Natural killer cell (primary cell): ENCODE measurements at regions not wholly inside any gene's neighbourhood (a gene's known extent, or its start where the extent isn't known, plus 50 kb on each side); places are given as distances from the start of the nearest gene placed in this dataset.

Experiments used
- ATAC-seq, 3 donors: fragments of 150-1000 bp in 2 of 3; fragments of 200-7000 bp in 1 of 3; cut with Tn5 transposase; 1 replicate in 1 of 3; 2 replicates in 2 of 3; pipeline ENCODE4 v1.10.0; 2021; ENCODE audit warnings: mild to moderate bottlenecking in 2 of 3, moderate library complexity in 2 of 3
- DNase-seq, 2 donors: peaks; one replicate each; pipeline versions ENCODE4 v3.0.0 to v3.0.0-alpha.2; 2013 to 2021; ENCODE audit warnings: mixed read lengths in 1 of 2
- H3K27ac ChIP-seq: one replicate; pipeline ENCODE4 v1.5.1; 2013; ENCODE audit warnings: mild to moderate bottlenecking, low read length
- H3K27me3 ChIP-seq: one replicate; pipeline ENCODE4 v1.6.1; 2013; ENCODE audit warnings: low read length; ENCODE audit not compliant: control insufficient read depth, insufficient read depth
- H3K36me3 ChIP-seq: one replicate; pipeline ENCODE4 v1.6.1; 2013; ENCODE audit warnings: low read length; ENCODE audit not compliant: control insufficient read depth, insufficient read depth
- H3K4me1 ChIP-seq: one replicate; pipeline ENCODE4 v1.6.1; 2013; ENCODE audit warnings: low read length; ENCODE audit not compliant: control insufficient read depth, insufficient read depth
- H3K4me3 ChIP-seq: one replicate; pipeline ENCODE4 v1.5.1; 2013; ENCODE audit warnings: low read length
- H3K9me3 ChIP-seq: one replicate; pipeline ENCODE4 v1.6.1; 2013; ENCODE audit warnings: low read length; ENCODE audit not compliant: control insufficient read depth, insufficient read depth
- H3K27ac Mint-ChIP-seq, 2 donors: one replicate each; pipeline ENCODE4 v1.8.0; 2022; ENCODE audit warnings: mild to moderate bottlenecking in 2 of 2, mixed read lengths in 2 of 2, moderate library complexity in 1 of 2
- H3K27me3 Mint-ChIP-seq, 2 donors: one replicate each; pipeline ENCODE4 v1.8.0; 2022; ENCODE audit warnings: low read depth in 2 of 2, mixed read lengths in 2 of 2
- H3K36me3 Mint-ChIP-seq: one replicate; pipeline ENCODE4 v1.8.0; 2022; ENCODE audit warnings: mixed read lengths
- H3K4me1 Mint-ChIP-seq, 2 donors: one replicate each; pipeline ENCODE4 v1.8.0; 2022; ENCODE audit warnings: mixed read lengths in 2 of 2
- H3K4me3 Mint-ChIP-seq: one replicate; pipeline ENCODE4 v1.8.0; 2022; ENCODE audit warnings: mild to moderate bottlenecking, moderate library complexity, mixed read lengths
- H3K9me3 Mint-ChIP-seq, 2 donors: one replicate each; pipeline ENCODE4 v1.8.0; 2022; ENCODE audit warnings: mixed read lengths in 2 of 2
- WGBS: methylation state at CpG from one replicate; pipeline ENCODE4 v1.1.7; 2013; ENCODE audit warnings: missing lambda C conversion rate; ENCODE audit not compliant: insufficient coverage; 5-methylcytosine and 5-hydroxymethylcytosine counted together
- intact Hi-C: fragments of 100-400 bp; cut with micrococcal nuclease; formaldehyde crosslinking; loops from one replicate; pipeline ENCODE4 v1.14.2; 2022
- TF ChIP-seq, protein P1 (sequence below): fragments of 200-600 bp; IDR thresholded peaks from one replicate; pipeline ENCODE4 v1.8.0; 2022; ENCODE audit warnings: antibody characterized with exemption

DNA sequence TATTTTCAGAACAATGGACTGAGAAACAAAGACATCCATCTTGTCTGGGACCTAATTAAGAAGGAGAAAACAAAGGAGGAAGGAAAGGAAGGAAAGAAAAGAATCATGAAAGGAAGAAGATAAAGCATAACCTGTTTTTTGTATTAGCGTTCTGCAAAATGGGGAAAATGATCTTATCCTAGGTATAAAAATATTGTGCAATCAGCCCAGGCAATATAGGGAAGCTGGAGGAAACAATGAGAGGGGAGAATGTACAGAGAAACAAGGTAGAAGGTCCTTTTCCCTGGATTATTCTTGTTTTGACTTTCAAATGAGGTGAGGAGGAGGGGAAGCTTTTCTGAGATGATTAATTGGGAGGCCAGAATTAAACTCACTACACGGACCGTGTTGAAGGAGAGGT, 177.9 kb downstream of the COX7C start:
- WGBS = 23% methylated on average over 1 of the region's 3 CpGs
- ATAC-seq (no peak), DNase-seq (no peak)
- Mint-ChIP-seq H3K9me3 (peaks cover 0 to 2% of the 10 kb centered on the region in 2 donors), H3K4me3 (no peak overlapping the region), H3K27me3 (peaks cover 0 to 2% of the 10 kb centered on the region in 2 donors), H3K4me1 (no peaks in the 10 kb centered on the region), H3K36me3 (no peaks in the 10 kb centered on the region), H3K27ac (no peak overlapping the region)
- no peaks in the 10 kb centered on the region for H3K36me3 ChIP-seq
- TF ChIP-seq, protein P1, sequence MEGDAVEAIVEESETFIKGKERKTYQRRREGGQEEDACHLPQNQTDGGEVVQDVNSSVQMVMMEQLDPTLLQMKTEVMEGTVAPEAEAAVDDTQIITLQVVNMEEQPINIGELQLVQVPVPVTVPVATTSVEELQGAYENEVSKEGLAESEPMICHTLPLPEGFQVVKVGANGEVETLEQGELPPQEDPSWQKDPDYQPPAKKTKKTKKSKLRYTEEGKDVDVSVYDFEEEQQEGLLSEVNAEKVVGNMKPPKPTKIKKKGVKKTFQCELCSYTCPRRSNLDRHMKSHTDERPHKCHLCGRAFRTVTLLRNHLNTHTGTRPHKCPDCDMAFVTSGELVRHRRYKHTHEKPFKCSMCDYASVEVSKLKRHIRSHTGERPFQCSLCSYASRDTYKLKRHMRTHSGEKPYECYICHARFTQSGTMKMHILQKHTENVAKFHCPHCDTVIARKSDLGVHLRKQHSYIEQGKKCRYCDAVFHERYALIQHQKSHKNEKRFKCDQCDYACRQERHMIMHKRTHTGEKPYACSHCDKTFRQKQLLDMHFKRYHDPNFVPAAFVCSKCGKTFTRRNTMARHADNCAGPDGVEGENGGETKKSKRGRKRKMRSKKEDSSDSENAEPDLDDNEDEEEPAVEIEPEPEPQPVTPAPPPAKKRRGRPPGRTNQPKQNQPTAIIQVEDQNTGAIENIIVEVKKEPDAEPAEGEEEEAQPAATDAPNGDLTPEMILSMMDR = no peak
- H3K9me3 ChIP-seq = no peaks in the 10 kb centered on the region
- H3K27me3 ChIP-seq = no peaks in the 10 kb centered on the region
- intact Hi-C loops = no loop called here
- no peaks in the 10 kb centered on the region for H3K4me1 ChIP-seq
- no peak overlapping the region for H3K27ac ChIP-seq
- H3K4me3 ChIP-seq = no peak overlapping the region

DNA sequence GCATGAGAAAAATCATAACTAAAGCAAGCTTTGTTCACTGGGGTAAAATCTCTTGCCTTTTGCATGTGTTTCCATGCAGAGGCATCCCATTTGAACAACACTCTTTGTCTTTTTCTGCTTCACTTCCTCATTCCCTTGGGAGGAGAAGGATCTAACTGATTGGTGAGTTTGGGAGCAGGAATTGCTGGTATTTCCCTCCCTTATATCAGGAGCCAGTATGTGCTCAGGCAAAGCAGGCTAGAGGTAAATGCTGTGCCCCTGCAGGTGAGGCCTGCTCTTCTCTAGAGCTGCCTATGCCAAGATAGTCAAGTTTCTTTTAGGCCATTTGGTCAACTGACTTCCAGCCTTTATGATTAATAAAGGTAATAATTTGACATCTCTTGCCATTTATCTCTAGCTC, 179.9 kb downstream of the COX7C start:
- intact Hi-C loops = no loop called here
- H3K27ac ChIP-seq = no peak overlapping the region
- no peaks in the 10 kb centered on the region for H3K4me1 ChIP-seq
- no peaks in the 10 kb centered on the region for H3K36me3 ChIP-seq
- Mint-ChIP-seq H3K27me3 (peaks cover 0 to 2% of the 10 kb centered on the region in 2 donors), H3K4me1 (no peaks in the 10 kb centered on the region), H3K4me3 (no peak overlapping the region), H3K36me3 (no peaks in the 10 kb centered on the region), H3K9me3 (peaks cover 0 to 2% of the 10 kb centered on the region in 2 donors), H3K27ac (no peak overlapping the region)
- DNase-seq (no peak), ATAC-seq (no peak)
- TF ChIP-seq, protein P1 = no peak
- H3K9me3 ChIP-seq = no peaks in the 10 kb centered on the region
- H3K4me3 ChIP-seq = no peak overlapping the region
- no peaks in the 10 kb centered on the region for H3K27me3 ChIP-seq

DNA sequence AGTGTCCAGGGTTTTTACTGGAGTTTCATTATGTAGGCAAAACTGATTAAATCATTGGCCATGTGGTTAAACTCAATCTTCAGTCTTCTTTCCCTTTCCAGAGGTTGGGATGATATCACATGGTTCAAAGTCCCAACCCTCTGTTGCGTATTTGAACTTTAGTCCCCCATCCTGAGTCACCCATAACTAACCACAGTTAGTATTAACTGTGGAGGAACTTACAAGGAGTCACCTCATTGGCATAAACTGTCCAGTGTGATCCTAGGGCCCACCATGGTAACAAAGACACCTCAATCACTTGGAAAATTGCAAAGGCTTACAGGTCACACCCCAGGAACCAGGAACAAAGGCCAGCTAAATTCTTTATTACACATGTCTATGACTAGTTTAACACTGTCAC, 188.5 kb downstream of the COX7C start:
- TF ChIP-seq, protein P1 = no peak
- no peak for DNase-seq
- no peak overlapping the region for H3K4me3 ChIP-seq
- Mint-ChIP-seq H3K36me3 (no peaks in the 10 kb centered on the region), H3K9me3 (peaks cover 0 to 4% of the 10 kb centered on the region in 2 donors), H3K27me3 (no peaks in the 10 kb centered on the region), H3K4me1 (no peaks in the 10 kb centered on the region), H3K4me3 (no peak overlapping the region), H3K27ac (no peak overlapping the region)
- H3K27me3 ChIP-seq = no peaks in the 10 kb centered on the region
- no peak for ATAC-seq
- H3K36me3 ChIP-seq = no peaks in the 10 kb centered on the region
- H3K4me1 ChIP-seq = no peaks in the 10 kb centered on the region
- WGBS = no CpG with 5 or more reads among the region's 1 CpG
- intact Hi-C loops = no loop called here
- H3K9me3 ChIP-seq = no peaks in the 10 kb centered on the region
- no peak overlapping the region for H3K27ac ChIP-seq
